GM19023 (cell line): ENCODE measurements at regions not wholly inside any gene's neighbourhood (a gene's known extent, or its start where the extent isn't known, plus 50 kb on each side); places are given as distances from the start of the nearest gene placed in this dataset.

Source experiments
- ATAC-seq: cut with Tn5 transposase; IDR thresholded peaks from one replicate; pipeline ENCODE4 v1.9.1; 2021; ENCODE audit warnings: mild to moderate bottlenecking, moderate library complexity; ENCODE audit not compliant: unreplicated experiment

GRCh38 chr2:16615687-16616615 is 49.7 kb downstream of the CYRIA start:
- no peak for ATAC-seq

- no peak for ATAC-seq
Measured at GRCh38 chr2:16615246-16615645, 50.4 kb downstream of the CYRIA start.

- no peak for ATAC-seq
Measured at GRCh38 chr2:16614314-16614860, 51.2 kb downstream of the CYRIA start.

- ATAC-seq = no peak
Measured at GRCh38 chr2:16613539-16614011, 52.1 kb downstream of the CYRIA start.

- ATAC-seq = no peak
Measured at GRCh38 chr2:16612490-16612889, 53.1 kb downstream of the CYRIA start.

- no peak for ATAC-seq
Measured at GRCh38 chr2:16609786-16610185, 55.8 kb downstream of the CYRIA start.

GRCh38 chr2:16608661-16609643 is 56.7 kb downstream of the CYRIA start:
- peak; percentile 95 for ATAC-seq

GRCh38 chr2:16607301-16607700 is 58.3 kb downstream of the CYRIA start:
- ATAC-seq = no peak

GRCh38 chr2:16604236-16604635 is 61.4 kb downstream of the CYRIA start:
- no peak for ATAC-seq

GRCh38 chr2:16591370-16591933 is 74.2 kb downstream of the CYRIA start:
- no peak for ATAC-seq

- ATAC-seq = no peak
Measured at GRCh38 chr2:16589465-16589864, 76.2 kb downstream of the CYRIA start.

- no peak for ATAC-seq
Measured at GRCh38 chr2:16588565-16588964, 77.1 kb downstream of the CYRIA start.

GRCh38 chr2:16587601-16588000 is 78.0 kb downstream of the CYRIA start:
- no peak for ATAC-seq

GRCh38 chr2:16584824-16585540 is 80.7 kb downstream of the CYRIA start:
- no peak for ATAC-seq

- no peak for ATAC-seq
Measured at GRCh38 chr2:16584084-16584483, 81.5 kb downstream of the CYRIA start.

GRCh38 chr2:16581241-16581640 is 84.4 kb downstream of the CYRIA start:
- no peak for ATAC-seq

- no peak for ATAC-seq
Measured at GRCh38 chr2:16578081-16578480, 87.6 kb downstream of the CYRIA start.

- no peak for ATAC-seq
Measured at GRCh38 chr2:16570516-16570915, 95.1 kb downstream of the CYRIA start.

- no peak for ATAC-seq
Measured at GRCh38 chr2:16568998-16569784, 96.4 kb downstream of the CYRIA start.
